ENCODE measurements at regions not wholly inside any gene's neighbourhood (a gene's known extent, or its start where the extent isn't known, plus 50 kb on each side); places are given as distances from the start of the nearest gene placed in this dataset.

- H4K20me1 ChIP-seq (ENCODE audit: insufficient read depth), result no peaks in the 10 kb centered on the region
- peaks cover 8% of the 10 kb centered on the region for H3K79me2 ChIP-seq (replicated peaks; ENCODE audit: insufficient read depth, low read length)
- H3K4me2 ChIP-seq (ENCODE audit: low read length), result no peak overlapping the region
Observed at GRCh38 chr4:3352941-3353594, 60.2 kb downstream of the RGS12 start.

More at GRCh38 chr4:3352941-3353594, 60.2 kb downstream of the RGS12 start:
- no peaks in the 10 kb centered on the region for H3F3A ChIP-seq (ENCODE audit: insufficient read depth, low read length, poor library complexity, severe bottlenecking)
- no peak overlapping the region for H2AFZ ChIP-seq (ENCODE audit: low read depth, low read length)
- H3K9me3 ChIP-seq (ENCODE audit: low read length), result no peaks in the 10 kb centered on the region
- H3K4me3 ChIP-seq (ENCODE audit: low read length), result no peak overlapping the region
- H3K9me2 ChIP-seq (ENCODE audit: insufficient read depth, low read length), result no peaks in the 10 kb centered on the region
- no peak overlapping the region for H3K9ac ChIP-seq (ENCODE audit: low read length)
- H3K27ac ChIP-seq (ENCODE audit: low read length), result no peak overlapping the region
- H3K27me3 ChIP-seq (ENCODE audit: insufficient read depth, low read depth, low read length), result no peaks in the 10 kb centered on the region
- TF ChIP-seq MXI1 (conservative IDR thresholded peaks at IDR 0.05; ENCODE audit: poor library complexity, severe bottlenecking) (no peak), RAD21 (conservative IDR thresholded peaks at IDR 0.05) (no peak), EP300 (conservative IDR thresholded peaks at IDR 0.05; ENCODE audit: poor library complexity, severe bottlenecking) (no peak), EZH2 (IDR thresholded peaks at IDR 0.05; ENCODE audit: borderline replicate concordance, insufficient read depth, low read length, poor library complexity, severe bottlenecking) (no peak), POLR2AphosphoS5 (IDR thresholded peaks at IDR 0.05) (no peak), SMC3 (conservative IDR thresholded peaks at IDR 0.05; ENCODE audit: poor library complexity) (no peak), REST (IDR thresholded peaks at IDR 0.05; ENCODE audit: borderline replicate concordance) (no peak), CTCF (IDR thresholded peaks at IDR 0.05; ENCODE audit: poor library complexity, severe bottlenecking) (no peak), TAF1 (IDR thresholded peaks at IDR 0.05; ENCODE audit: low read depth) (no peak)
- no peaks in the 10 kb centered on the region for H3K36me3 ChIP-seq (ENCODE audit: insufficient read depth, low read length)

All from neural cell (in vitro differentiated cells).